COR-L47 (cell line): ENCODE measurements at regions not wholly inside any gene's neighbourhood (a gene's known extent, or its start where the extent isn't known, plus 50 kb on each side); places are given as distances from the start of the nearest gene placed in this dataset.

Source experiments
- DNase-seq: peaks from one replicate; lab custom pipeline; 2025; lab: John Stamatoyannopoulos, UW

DNA sequence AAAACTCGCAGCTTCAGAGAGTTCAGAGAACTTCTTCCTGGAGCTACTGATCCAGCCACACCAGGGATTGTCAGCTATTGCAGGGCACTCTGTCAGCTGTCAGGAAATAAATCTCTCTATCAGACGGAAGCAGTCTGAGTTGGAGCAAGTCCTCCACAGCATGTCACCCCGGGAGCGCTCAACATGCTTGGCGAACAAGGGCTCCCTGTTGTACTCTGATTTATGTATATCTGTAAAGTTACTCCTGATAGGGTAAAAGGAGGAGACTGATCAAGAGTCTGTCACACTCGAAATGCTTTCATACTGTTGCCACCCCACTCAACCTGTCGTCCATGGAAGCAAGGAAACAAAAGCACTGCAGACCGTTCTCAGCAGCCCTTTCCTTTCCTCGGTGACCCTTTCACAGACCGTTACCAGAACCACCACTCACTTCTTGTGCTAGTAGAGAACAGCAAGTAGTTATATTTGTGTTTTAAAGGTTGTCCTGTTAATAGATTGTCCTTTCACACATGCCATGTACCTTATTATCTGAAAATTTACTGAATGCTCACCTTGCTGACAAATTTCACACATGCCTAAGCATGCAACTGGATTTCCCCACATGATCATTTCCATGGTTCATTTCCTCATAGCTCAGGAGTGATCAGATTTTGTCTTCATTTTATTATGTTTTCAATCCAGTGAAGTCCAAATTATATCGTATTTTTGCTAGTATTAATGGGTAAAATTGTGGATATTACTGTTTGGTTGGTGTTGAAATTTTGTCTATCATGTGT is 2108.9 kb upstream of the TENM3 start:
- no peak for DNase-seq

DNA sequence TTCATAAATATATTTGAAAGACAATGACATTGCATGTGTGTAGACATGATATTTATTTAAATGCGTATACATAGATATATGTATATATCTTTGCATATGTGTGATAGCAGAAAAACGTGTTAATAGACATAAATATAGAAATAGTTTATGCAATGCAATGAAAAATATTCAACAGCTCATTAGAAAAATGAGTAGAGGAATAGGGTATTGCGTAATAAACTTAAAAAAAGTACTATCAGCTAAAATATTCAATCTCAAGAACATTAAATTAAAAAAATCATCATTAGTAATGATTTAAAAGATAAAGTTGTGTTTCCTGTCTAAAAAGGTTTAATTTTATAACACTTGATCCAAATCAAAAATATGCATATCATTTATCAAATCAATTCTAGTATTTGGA is 2101.5 kb upstream of the TENM3 start:
- no peak for DNase-seq

DNA sequence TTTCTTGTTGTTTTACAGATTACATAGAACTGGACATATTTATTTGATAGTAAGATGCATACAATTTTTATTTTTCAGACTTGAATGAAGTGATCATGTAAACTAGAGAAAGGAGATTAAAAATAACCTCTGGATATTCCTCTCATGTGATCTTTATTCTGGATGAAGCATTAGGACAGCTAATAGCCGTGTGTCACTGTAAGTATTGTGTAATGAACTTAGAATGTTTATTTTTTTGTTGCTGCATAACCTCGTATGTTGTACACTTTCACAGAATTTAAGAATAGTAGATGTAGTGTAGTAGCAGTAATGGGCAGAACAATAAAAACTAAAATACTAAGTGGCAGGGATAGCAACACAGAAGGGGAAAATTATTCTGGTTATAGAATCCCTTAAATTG is 2094.5 kb upstream of the TENM3 start:
- no peak for DNase-seq

DNA sequence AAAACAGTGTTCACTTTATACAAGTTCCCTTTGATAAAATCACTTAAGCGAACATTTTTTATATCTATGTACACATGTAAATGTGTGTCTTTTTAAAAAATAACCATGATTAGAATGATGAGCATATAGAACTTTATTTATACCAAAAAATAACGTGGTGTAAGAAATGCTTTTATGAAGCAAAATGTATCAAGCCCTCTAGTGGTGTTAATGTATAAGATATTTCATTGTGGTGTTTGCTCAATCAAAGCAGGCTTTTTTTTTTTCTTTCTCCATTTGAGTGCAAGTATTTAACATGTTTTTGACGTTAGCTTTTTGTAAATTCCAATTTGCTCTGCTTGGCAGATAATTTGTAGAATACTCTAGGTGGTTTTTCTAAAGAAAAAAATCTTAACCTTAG is 2092.4 kb upstream of the TENM3 start:
- DNase-seq = no peak

DNA sequence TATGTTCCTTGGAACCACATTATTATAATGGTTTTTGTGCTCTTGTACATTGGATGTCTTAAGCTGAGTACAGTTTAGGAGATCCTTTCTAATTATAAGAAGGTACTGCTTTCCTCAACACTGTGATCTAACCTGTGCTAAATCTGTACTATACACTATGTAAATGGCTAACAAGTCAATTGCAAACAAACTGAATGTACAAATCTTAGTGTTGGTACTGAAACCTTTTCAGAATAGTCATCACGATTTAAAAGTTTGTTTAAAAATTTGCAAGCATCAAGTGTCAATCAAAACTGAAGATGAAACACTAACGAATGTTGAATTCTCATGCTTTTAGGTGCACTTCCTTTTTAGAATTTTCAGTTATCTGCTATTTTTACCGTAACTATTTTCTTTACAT is 2090.4 kb upstream of the TENM3 start:
- DNase-seq = no peak

DNA sequence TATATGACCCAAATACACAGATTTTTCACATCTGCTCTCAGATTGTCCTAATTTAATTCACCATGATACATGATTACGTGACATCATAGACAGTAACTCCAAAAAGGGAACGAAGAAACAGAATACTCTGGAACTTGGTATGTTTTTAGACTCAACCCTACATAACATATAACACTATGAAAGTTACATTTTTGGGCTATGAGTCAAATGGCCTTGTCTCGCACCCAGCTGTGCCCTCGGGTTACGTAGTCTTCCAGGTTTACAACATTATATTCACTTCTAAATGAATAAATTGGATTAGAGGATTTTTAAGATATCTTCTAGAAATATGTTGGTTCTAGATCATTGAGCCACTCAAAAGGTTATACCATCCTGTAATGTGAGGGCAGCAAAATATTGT is 2089.6 kb upstream of the TENM3 start:
- no peak for DNase-seq

DNA sequence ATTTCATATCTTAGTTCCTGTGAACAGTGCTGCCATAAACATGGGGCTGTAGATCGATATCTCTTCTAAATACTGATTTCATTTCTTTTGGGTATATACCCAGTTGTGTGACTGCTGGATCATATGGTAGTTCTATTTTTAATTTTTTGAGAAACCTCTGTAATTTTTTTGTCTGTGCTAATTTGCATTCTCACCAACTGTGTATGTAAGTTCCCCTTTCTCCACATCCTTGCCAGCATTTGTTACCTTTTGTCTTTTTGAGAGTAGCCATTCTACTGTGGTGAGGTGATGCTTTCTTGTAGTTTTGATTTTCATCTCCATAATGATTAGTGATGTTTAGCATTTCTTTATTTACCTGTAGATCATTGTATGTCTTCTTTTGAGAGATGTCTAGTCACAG is 2086.5 kb upstream of the TENM3 start:
- no peak for DNase-seq

DNA sequence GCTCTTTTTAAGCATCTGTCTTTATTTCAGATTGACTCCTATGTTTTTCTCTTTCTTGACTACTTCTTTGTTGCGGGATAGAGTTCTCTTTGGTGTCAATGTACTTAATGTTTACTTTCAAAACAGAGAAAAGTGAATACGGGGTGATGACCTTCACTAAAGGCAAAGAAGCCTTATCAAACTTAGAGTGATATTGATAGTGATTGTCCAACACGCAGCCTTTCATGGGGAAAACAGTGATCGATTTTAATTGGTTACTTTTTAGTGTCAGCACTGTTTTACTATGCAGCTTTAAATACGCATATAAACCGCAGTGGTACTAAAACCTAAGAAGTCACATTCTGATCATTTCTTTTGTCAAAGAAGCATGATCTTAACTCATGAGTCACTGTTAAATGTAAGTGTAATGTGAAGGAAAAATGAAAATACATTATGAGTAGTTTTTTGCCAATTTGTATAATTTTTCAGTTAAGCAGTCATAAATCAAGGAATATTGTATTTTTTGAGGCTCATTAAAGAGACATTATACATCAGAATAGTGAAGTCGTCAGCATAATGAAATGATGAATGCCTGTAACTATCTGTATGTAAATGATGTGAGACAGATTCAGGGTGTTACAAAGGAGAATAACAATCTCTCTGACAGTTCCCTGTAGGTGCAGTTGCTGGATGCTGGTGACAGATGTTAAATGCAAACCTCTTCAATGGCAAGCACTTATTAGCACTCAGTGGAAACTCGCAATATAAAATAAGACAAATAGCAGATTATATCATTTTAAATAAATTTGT is 2082.8 kb upstream of the TENM3 start:
- DNase-seq = no peak

DNA sequence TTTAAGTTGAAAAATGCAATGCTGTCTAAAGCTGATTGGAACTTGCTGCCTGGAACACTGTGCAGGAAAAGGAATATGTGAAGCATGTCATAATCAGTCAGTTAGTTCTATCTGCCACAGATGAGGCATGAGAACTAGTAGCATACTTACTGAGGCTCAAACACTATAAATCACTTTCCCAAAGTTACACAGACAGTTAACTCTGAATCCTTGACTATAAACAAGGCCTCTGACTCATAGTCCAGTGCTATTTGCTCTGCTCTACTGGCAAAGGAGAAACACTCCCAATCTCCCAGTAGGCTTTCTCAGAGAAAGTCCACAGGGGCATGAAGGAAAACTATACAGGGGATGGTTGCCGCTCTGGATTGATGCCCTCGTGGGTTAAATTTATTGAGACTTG is 2078.4 kb upstream of the TENM3 start:
- no peak for DNase-seq

DNA sequence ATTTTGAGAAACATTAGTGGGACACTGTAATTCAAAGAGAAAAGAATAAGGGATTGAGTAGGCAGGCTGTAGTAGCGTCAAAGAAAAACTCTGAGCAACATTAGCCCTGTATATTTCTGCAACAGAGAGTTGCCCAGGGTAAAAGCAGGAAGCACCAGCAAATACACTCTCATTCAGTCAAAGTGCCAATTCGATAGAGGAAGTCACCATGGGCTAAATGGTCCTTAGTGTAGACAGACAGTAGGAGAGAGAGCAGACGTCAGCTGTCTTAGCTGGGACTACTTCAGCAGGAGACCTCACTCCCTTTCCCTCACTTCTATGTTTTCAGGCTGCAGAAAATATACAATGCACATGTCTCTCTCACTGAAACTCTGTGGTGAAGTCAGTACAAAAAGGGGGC is 2073.8 kb upstream of the TENM3 start:
- no peak for DNase-seq

DNA sequence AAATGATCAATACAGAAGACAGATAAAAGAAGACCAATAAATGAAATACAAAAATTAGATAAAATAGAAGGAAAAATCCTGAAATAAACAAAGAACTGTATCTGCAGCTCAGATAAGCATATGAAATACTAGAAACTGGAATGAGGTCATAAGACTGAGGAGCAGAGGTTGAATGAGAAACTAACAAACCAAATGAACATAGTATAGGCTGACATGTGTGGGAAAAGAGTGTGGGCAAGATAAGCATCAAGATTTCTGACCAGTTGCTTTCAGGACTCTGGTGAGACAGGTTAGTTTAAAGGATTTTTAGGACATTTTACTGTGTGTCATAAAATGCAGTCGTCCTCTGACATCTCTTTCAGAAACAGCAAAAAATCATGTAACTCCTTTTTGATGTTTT is 2073.2 kb upstream of the TENM3 start:
- DNase-seq = no peak

DNA sequence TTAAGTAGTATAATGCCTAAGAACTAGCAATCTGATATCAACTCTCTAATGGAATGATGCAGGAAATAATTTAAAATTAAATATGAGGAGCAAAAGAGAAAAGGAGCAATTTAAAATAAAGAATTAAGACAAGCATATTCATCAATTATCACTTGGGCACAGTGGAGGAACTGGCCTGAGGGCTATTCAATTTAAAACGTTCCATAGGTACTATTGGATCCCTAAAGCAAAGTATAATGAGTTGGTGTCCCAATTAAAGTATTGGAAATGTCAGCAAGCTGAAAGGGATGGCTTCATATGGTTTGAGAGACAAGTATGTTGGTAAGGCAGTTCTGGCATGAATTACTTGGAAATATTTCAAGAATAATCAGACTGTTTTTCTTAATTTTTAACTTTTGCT is 2064.1 kb upstream of the TENM3 start:
- DNase-seq = no peak

DNA sequence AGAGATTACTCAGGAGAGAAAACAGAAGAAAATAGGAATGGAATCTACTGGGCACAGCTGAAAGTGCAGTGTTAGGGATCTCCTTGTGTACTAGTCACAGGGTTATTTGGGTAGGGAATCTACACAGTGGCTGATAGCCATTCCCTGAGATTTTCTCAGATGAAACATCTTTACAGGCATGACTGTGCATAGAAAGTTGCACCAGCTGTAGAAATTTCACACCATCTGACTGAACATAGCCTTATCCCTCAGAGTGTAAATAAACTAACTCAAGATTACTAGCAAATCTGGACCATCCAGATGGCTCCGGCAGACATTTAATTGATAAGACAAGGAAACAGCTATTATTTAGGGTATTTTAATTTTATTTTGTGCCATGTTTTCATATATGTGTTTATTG is 2053.5 kb upstream of the TENM3 start:
- DNase-seq = no peak

DNA sequence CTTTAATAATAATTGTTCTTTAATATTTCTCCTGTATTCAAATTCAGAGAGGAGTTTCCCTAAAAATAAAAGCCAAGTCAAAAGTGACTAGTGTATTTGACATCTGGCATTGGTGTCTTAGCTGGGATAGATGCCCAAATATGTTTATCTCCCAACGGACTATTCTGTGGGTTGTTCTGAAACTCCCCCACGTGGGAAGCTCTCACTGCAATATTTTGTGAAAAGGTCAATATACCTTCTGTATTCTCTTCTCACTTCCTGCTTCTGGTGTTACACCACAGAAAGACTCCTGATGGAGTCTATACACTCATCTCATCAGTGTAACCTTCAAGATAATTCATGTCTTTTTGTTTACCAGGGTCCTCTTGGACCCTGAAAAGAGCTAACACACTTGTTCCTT is 2052.8 kb upstream of the TENM3 start:
- no peak for DNase-seq

DNA sequence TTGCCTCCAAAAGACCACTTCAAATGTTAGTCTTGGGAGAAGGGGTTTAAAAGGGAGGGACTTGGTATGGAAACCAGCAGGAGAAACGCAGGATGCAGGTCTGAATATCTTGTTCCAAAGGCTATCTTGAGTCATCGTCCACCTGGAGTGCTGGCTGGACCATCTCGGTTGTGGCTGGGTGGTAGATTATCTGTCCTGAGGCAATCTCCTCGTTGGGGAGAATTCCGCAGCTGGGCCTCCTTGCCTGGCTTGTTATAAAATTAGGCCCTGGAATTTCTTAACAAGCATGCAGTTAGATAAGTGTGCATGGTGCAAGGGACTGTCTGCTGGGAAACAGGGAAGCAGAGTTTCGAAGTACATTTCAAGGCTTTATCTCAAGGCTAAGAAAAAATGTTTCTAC is 2045.7 kb upstream of the TENM3 start:
- DNase-seq = no peak

DNA sequence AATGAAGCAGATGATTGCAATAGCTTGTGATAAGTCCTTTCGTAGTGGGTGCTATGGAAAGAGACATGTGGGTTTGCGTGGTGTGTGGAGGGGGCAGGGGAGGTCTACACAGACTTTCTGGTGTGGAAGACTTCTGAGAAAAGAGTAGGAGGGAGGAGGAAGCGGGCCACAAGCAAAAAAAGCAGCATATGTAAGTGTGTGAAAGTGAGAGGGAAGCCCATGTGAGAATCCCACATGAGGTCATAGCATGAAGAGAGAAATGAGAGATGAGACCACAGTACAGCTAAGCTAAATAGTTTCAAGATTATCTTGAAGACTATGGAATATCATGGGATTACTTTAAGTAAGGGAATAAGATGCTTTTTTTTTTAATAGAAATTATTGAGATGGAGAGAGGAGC is 2039.9 kb upstream of the TENM3 start:
- no peak for DNase-seq

DNA sequence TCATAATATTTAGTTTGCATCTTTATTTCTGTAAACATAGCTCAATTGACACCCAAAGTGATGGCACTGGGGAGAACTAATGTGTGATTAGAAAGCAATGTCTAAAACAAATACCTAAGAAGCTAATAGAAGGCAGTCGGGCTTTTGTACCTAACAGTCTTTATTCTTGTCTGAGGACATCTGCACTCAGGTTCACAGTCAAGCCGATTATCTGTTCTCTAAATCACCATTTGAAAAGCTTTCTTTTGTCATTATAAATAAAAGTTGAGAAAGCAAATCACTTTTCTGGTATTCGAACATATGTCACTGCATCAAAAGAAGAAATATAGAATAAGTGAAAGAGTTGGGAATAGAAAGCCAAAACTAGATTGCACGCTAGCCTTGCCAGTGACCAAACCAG is 2037.9 kb upstream of the TENM3 start:
- no peak for DNase-seq

DNA sequence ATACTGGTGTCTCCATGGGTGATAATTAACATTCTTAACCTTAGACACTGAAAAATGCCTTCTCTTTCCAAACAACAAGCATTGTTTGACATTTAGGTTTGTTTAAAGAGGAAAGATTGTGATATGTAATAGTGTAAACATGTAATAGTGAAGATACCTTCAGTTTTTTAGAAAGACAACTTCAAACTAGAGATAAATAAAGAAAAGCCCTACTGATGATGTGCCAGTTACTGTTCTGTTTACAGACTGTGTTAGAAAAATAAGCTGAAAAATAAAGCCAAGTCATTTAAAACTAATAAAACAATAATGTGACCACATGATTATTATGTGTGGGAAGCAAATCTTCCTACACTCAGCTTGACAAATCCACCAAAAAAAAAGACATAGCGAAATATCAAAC is 2035.3 kb upstream of the TENM3 start:
- DNase-seq = no peak

DNA sequence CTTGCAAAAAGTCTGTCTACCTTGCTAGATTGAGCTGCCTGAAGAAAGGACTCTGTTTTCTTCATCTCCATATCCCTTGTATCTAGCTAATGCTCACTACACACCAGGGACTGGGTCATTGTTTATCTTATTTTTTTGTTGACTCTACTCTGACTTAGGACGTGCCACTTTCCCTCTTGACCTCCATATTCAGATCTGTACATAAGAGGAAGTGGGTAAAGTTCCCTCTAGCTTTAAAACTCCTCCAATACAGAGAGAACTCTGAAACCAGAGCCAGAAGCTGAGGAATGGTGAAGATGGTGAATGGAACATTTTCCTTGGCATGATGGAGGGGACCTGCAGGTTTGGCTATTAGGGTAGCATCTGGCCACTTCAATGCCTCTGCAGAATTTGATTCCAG is 2026.1 kb upstream of the TENM3 start:
- no peak for DNase-seq

DNA sequence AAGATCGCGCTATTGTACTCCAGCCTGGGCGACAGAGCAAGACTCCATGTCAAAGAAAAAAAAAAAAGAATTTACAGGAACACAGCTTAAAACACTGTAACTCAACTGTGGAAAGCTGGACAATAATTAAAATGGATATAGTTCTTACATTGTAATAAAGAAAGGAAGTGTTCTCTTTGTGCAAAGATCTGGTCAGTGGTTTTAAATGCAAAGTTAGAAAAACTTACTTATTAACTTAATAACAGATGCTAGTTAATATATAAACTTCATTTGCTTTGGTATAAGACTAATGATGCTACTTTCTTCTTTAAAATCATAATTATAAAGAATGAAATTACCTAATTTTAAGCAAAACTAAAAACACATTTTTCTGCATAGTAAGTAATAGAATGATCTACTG is 2024.1 kb upstream of the TENM3 start:
- no peak for DNase-seq

DNA sequence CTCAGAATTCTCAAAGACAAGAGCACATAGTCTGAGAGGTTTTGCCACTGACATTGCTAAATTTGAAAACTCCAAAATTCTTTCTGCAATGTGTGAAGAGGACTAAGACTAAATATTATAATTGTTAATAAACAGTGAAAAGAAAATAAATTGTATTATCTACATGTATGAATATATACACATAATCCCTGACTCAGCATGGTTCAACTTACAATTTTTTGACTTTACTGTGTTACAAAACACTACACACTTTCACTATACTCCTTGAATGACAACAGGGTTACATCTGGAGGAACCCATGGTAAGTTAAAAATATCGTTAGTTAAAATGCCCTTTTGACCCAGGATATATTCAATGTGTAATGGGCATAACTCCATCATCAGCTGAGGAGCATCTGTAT is 2017.2 kb upstream of the TENM3 start:
- no peak for DNase-seq

DNA sequence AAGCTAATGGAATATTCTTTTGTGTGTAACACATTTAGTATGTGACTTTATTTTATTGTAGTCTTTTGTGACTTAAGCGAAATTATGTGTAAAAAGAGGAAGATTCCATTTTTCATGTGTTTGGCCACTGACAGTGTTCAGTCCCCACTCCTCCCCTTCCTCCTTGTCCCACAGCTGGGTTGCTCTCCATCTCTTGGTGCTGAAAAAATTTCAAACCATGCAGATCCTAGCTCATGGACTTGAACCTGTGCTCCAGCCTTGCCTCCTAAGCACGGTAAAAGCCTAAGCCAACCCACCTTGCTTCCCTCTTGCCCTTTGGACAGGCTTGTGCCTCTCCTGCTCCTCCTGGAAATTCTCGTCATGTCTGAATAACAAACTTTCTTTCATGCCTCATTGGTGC is 2008.5 kb upstream of the TENM3 start:
- DNase-seq = no peak

DNA sequence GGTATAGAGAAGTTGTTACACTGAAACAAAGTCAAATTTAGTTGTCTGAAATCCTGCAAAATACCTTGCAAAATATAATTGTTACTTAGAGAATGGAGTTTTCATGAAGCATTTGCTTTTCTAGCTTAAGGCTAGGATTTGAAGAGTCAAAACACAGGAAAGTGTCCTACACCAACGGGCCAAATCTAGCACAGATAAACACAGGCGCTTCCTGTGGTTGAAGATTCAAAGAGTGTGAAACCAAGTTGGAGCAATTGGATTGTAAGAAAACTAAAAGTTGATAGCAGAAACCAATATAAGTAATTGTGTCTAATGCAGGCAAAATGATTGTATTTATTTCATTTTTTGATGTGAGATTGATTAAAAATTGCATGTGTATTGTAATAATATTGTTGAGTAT is 2002.5 kb upstream of the TENM3 start:
- no peak for DNase-seq

DNA sequence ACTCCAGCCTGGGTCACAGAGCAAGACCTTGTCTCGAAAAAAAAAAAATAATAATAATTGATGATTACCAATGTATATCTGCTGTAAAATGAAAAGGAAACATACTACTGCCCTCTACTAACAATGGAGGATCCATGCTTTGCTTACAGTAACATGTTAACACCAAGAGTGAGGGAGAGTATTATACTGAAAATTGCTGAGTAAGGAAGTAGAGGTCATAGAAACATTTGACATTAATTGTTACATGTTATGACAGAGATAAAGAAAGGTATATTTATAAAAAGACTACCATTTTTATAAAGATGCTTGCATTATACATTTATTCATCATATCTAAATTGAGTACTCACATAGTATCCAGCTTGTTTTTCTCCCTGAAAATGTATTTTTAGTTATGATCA is 1989.8 kb upstream of the TENM3 start:
- no peak for DNase-seq
